ENCODE measurements at regions not wholly inside any gene's neighbourhood (a gene's known extent, or its start where the extent isn't known, plus 50 kb on each side); places are given as distances from the start of the nearest gene placed in this dataset.

DNA sequence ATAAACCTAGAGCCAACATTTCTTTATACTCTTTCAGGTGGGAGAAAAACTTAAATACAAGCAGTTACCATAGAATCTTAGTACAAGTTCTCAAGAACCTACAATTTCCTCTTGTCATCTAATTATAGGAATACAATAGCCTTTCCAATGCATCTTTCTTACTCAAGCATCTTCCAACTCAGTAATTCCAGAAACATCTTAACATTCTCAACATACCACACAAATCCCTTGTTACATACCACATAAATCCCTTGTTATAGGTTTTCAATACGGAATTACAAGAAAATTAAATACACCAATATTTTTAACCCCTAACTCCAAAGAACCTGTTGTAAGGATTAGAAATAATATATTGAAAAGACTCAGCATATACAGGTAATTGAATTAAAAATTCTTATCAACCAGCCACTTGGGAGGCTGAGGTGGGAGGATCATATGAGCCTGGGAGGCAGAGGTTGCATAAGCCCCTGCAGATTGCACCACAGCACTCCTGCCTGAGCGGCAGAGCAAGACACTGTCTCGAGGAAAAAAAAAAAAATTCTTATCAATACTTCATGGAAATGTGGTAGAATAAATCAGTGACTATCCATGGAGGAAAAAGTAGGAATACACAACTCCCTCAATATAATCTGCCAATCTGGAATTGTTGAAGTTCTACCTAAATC is 127.5 kb upstream of the CCDC28A start:
- no peak for TF ChIP-seq ARNTL (CRISPR knock-in tag; IDR thresholded peaks at IDR 0.05; ENCODE audit: borderline replicate concordance, low read depth)
- TF ChIP-seq ZFP3 (CRISPR knock-in tag; IDR thresholded peaks at IDR 0.05) = no peak
- TF ChIP-seq, protein P1, sequence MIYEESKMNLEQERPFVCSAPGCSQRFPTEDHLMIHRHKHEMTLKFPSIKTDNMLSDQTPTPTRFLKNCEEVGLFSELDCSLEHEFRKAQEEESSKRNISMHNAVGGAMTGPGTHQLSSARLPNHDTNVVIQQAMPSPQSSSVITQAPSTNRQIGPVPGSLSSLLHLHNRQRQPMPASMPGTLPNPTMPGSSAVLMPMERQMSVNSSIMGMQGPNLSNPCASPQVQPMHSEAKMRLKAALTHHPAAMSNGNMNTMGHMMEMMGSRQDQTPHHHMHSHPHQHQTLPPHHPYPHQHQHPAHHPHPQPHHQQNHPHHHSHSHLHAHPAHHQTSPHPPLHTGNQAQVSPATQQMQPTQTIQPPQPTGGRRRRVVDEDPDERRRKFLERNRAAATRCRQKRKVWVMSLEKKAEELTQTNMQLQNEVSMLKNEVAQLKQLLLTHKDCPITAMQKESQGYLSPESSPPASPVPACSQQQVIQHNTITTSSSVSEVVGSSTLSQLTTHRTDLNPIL (CRISPR knock-in tag; IDR thresholded peaks at IDR 0.05; ENCODE audit: low read depth) = no peak
- no peak for TF ChIP-seq SNAI2 (CRISPR knock-in tag; IDR thresholded peaks at IDR 0.05)
- no peak for TF ChIP-seq CSDC2 (CRISPR knock-in tag; IDR thresholded peaks at IDR 0.05)
- TF ChIP-seq OSR1 (CRISPR knock-in tag; IDR thresholded peaks at IDR 0.05) = no peak
- TF ChIP-seq ZC3H10 (CRISPR knock-in tag; IDR thresholded peaks at IDR 0.05) = no peak
- no peak for TF ChIP-seq ZNF565 (CRISPR knock-in tag; conservative IDR thresholded peaks at IDR 0.05; ENCODE audit: low read depth)
- TF ChIP-seq, protein P2, sequence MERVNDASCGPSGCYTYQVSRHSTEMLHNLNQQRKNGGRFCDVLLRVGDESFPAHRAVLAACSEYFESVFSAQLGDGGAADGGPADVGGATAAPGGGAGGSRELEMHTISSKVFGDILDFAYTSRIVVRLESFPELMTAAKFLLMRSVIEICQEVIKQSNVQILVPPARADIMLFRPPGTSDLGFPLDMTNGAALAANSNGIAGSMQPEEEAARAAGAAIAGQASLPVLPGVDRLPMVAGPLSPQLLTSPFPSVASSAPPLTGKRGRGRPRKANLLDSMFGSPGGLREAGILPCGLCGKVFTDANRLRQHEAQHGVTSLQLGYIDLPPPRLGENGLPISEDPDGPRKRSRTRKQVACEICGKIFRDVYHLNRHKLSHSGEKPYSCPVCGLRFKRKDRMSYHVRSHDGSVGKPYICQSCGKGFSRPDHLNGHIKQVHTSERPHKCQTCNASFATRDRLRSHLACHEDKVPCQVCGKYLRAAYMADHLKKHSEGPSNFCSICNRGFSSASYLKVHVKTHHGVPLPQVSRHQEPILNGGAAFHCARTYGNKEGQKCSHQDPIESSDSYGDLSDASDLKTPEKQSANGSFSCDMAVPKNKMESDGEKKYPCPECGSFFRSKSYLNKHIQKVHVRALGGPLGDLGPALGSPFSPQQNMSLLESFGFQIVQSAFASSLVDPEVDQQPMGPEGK (CRISPR knock-in tag; IDR thresholded peaks at IDR 0.05; ENCODE audit: borderline replicate concordance) = no peak
